GM06990 (cell line): ENCODE measurements at regions not wholly inside any gene's neighbourhood (a gene's known extent, or its start where the extent isn't known, plus 50 kb on each side); places are given as distances from the start of the nearest gene placed in this dataset.

Source experiments
- DNase-seq: peaks from one replicate; pipeline ENCODE4 v3.0.0-alpha.2; 2011; ENCODE audit not compliant: insufficient read length; ENCODE audit errors: extremely low read depth
- H3K27me3 ChIP-seq: replicated peaks from 2 replicates; pipeline ENCODE4 v1.6.0; 2011; ENCODE audit warnings: low read length; ENCODE audit not compliant: control insufficient read depth, insufficient read depth
- H3K36me3 ChIP-seq: 2 replicates; pipeline ENCODE4 v1.5.1; 2011; ENCODE audit warnings: low read length; ENCODE audit not compliant: control insufficient read depth, insufficient read depth
- H3K4me3 ChIP-seq: replicated peaks from 2 replicates; pipeline ENCODE4 v1.5.1; 2011; ENCODE audit warnings: low read depth, mild to moderate bottlenecking, control low read depth, low read length
- TF ChIP-seq, protein P1 (sequence below): IDR thresholded peaks from 2 replicates; pipeline ENCODE4 v1.5.1; 2011; ENCODE audit warnings: low read length, control low read depth, mild to moderate bottlenecking, inconsistent platforms; ENCODE audit not compliant: insufficient read depth, poor library complexity, severe bottlenecking

DNA sequence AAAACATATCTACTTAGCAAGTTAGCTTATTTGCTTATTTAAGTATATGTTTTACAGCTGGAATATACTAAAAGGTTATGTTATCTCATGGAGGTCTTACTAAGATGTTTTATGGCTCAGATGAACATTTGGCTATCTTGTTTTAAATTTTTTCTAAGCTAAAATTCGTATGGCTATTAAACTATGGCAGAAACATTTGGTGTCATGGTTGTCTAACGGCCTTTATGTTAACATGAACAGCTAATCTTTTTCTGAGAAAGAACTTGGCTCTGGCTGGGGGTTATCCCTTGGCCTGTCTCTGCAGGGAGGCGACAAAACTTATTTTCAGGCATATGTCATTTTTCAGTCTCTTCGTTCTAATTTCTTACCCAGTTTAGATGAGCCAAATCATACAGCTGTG, 101.5 kb upstream of the MTPN start:
- H3K36me3 ChIP-seq = no peaks in the 10 kb centered on the region
- DNase-seq = no peak
- TF ChIP-seq, protein P1, sequence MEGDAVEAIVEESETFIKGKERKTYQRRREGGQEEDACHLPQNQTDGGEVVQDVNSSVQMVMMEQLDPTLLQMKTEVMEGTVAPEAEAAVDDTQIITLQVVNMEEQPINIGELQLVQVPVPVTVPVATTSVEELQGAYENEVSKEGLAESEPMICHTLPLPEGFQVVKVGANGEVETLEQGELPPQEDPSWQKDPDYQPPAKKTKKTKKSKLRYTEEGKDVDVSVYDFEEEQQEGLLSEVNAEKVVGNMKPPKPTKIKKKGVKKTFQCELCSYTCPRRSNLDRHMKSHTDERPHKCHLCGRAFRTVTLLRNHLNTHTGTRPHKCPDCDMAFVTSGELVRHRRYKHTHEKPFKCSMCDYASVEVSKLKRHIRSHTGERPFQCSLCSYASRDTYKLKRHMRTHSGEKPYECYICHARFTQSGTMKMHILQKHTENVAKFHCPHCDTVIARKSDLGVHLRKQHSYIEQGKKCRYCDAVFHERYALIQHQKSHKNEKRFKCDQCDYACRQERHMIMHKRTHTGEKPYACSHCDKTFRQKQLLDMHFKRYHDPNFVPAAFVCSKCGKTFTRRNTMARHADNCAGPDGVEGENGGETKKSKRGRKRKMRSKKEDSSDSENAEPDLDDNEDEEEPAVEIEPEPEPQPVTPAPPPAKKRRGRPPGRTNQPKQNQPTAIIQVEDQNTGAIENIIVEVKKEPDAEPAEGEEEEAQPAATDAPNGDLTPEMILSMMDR = no peak
- H3K4me3 ChIP-seq = no peak overlapping the region
- no peaks in the 10 kb centered on the region for H3K27me3 ChIP-seq

DNA sequence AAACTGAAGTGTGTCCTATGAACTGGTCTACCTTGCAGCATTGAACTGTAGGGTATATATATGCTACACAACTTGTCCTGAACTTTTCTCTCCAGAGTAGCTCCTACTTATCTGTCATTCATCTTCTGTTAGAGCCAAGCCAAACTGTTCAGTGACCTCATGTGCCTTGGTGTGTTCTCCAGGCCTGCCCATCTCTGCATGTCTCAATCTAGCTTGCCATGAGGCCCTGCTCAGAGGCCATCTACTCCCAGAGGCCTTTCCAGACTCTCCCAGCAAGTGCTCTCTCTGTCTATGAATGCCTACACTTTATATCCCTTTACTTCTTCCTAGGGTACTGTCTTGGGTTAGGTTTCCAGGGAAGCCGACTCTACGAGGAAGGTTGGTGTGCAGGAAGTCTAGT, 99.8 kb upstream of the MTPN start:
- no peak for DNase-seq
- no peaks in the 10 kb centered on the region for H3K36me3 ChIP-seq
- H3K4me3 ChIP-seq = no peak overlapping the region
- TF ChIP-seq, protein P1 = no peak
- H3K27me3 ChIP-seq = no peaks in the 10 kb centered on the region

DNA sequence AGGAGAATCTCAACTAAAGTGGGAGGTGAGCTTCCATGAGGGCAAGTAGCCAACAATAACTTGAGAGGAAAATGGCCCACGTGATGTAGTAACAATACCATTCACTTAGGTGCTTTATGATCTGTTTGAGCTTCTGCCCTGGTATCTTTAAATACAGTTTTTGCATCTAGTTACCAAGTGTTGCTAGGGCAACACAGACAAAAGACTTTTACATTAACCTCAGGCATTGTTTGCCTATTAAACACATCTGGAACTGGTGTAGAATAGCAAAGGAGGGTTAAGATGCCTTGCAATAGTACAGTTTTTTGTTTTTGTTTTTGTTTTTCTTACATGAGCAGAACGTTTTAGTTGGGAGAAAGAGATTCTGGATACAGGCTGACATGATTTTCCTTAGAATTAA, 97.7 kb upstream of the MTPN start:
- DNase-seq = no peak
- TF ChIP-seq, protein P1 = no peak
- Histone ChIP-seq H3K4me3 (no peak overlapping the region), H3K36me3 (no peaks in the 10 kb centered on the region), H3K27me3 (no peaks in the 10 kb centered on the region)

DNA sequence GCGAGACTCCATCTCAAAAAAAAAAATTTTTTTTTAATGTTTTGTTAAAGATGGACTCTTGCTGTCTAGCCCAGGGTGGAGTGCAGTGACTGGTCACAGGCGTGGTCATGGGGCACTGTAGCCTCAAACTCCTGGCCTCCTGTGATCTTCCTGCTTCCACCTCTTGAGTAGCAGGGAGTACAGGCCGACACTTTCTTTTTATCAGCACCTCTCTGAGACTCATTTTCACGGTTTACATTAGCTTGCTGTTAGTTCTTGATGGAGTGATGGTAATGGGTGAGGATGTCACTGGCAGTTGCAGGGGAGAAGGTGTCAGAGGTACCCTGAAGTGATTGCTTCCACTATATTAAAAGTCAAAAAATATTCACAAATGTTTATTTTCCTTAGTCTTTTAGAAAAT, 95.3 kb upstream of the MTPN start:
- TF ChIP-seq, protein P1 = no peak
- H3K27me3 ChIP-seq = no peaks in the 10 kb centered on the region
- no peak overlapping the region for H3K4me3 ChIP-seq
- no peak for DNase-seq
- H3K36me3 ChIP-seq = no peaks in the 10 kb centered on the region

DNA sequence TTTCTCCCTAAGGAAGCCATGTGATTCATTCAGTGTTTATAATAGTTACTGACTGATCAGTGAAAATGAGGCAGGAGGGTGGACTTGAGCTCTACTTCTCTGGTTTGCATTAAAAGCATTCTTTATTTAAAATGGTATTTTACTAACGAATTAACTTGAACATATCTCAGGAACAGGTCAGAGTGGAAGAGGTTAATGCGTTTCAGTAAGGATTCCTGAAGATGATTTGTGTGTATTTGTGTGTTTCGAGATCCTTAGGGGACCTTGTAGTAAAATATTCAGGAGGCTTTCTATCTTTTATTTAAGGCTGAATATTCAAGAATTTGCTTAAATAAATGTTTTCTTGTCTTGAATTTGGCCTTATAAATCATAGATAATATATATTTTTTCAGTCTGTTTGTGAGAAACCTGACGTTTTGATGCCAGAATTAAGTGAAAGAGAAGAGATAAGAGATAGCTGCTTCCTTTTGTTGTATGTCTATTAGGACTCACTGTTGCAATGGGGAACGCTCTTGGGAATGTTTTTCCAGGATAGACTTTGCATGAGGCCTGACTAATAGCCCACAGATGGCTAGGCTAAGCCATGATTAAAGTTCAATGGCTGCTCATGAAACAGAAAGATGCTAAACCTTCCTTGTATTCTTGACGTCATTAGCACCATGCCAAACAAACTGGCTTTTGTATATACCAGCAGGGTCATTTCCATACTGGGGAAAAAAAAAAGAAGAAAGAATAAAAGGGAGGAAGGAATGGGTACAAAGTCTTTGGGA, 93.8 kb upstream of the MTPN start:
- DNase-seq = no peak
- TF ChIP-seq, protein P1 = no peak
- Histone ChIP-seq H3K4me3 (no peak overlapping the region), H3K36me3 (no peaks in the 10 kb centered on the region), H3K27me3 (no peaks in the 10 kb centered on the region)
